Stimulated activated effector memory CD8-positive, alpha-beta T cell treated with anti-CD3 and anti-CD28 coated beads, Interleukin-12 subunit alpha, Interleukin-12 subunit beta, amount 100 ng/mL, for 72 hours (primary cell): ENCODE measurements at regions not wholly inside any gene's neighbourhood (a gene's known extent, or its start where the extent isn't known, plus 50 kb on each side); places are given as distances from the start of the nearest gene placed in this dataset.

Source experiments
- ATAC-seq: fragments of 150-1000 bp; cut with Tn5 transposase; 2 replicates; pipeline ENCODE4 v1.10.0; 2021
- DNase-seq, 2 donors: peaks; one replicate each; pipeline ENCODE4 v3.0.0; 2021 to 2022; ENCODE audit warnings: low spot score in 2 of 2
- H3K27ac Mint-ChIP-seq: one replicate; pipeline ENCODE4 v1.8.0; 2022; ENCODE audit warnings: mild to moderate bottlenecking, mixed read lengths
- H3K36me3 Mint-ChIP-seq: one replicate; pipeline ENCODE4 v1.8.0; 2022; ENCODE audit warnings: mild to moderate bottlenecking, mixed read lengths
- H3K4me1 Mint-ChIP-seq: one replicate; pipeline ENCODE4 v1.8.0; 2022; ENCODE audit warnings: mixed read lengths
- H3K4me3 Mint-ChIP-seq: one replicate; pipeline ENCODE4 v1.8.0; 2022; ENCODE audit warnings: mild to moderate bottlenecking, mixed read lengths
- H3K9me3 Mint-ChIP-seq: one replicate; pipeline ENCODE4 v1.8.0; 2022; ENCODE audit warnings: mixed read lengths

GRCh38 chr5:9954869-9955268 is 294.8 kb downstream of the ATPSCKMT start:
- DNase-seq, result no peak
- no peaks in the 10 kb centered on the region for H3K36me3 Mint-ChIP-seq
- H3K27ac Mint-ChIP-seq, result no peak overlapping the region
- H3K9me3 Mint-ChIP-seq, result peaks cover 15% of the 10 kb centered on the region
- H3K4me3 Mint-ChIP-seq, result no peak overlapping the region
- ATAC-seq, result no peak
- no peaks in the 10 kb centered on the region for H3K4me1 Mint-ChIP-seq

GRCh38 chr5:9953691-9954090 is 296.0 kb downstream of the ATPSCKMT start:
- H3K36me3 Mint-ChIP-seq, result no peaks in the 10 kb centered on the region
- H3K4me1 Mint-ChIP-seq, result no peaks in the 10 kb centered on the region
- no peak overlapping the region for H3K4me3 Mint-ChIP-seq
- ATAC-seq (no peak), DNase-seq (no peak)
- peaks cover 16% of the 10 kb centered on the region for H3K9me3 Mint-ChIP-seq
- H3K27ac Mint-ChIP-seq, result no peak overlapping the region

DNA sequence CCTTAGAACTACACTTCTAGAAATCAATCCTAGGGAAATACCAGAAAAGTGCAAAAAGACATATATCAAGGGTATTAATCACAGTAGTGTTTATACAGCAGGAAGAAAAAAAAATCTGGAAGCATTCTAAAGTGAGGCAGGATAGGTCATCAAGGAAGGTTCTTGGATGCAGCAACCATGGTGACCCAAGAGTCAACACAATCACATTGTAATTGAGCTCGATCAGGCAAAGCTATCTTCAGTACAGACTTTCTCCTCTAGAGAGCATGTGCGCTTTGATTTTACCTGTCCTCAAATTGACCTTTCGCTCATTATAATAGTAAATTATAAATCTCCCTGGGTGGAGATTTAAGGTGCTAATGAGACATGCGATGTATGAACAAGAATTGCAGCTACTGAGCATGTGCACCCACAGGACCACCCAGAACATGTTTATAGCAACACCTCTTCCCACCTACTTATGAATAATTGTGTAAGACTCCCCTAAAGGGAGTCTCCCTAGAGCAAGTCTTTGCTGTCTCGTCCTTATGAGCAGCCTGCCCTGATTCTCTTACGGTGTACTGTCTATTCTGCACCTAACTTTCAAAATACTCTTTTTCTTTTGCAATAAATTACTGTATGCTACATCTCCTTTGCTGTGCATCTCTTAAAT is 297.7 kb downstream of the ATPSCKMT start:
- no peak for DNase-seq
- Mint-ChIP-seq H3K36me3 (no peaks in the 10 kb centered on the region), H3K4me1 (no peaks in the 10 kb centered on the region), H3K9me3 (peaks cover 11% of the 10 kb centered on the region), H3K27ac (no peak overlapping the region), H3K4me3 (no peak overlapping the region)
- ATAC-seq, result no peak

- ATAC-seq (no peak), DNase-seq (no peak)
- H3K36me3 Mint-ChIP-seq, result no peaks in the 10 kb centered on the region
- H3K4me1 Mint-ChIP-seq, result no peaks in the 10 kb centered on the region
- H3K9me3 Mint-ChIP-seq, result peaks cover 9% of the 10 kb centered on the region
- no peak overlapping the region for H3K27ac Mint-ChIP-seq
- no peak overlapping the region for H3K4me3 Mint-ChIP-seq
Observed at GRCh38 chr5:9947944-9948343, 301.7 kb downstream of the ATPSCKMT start.

DNA sequence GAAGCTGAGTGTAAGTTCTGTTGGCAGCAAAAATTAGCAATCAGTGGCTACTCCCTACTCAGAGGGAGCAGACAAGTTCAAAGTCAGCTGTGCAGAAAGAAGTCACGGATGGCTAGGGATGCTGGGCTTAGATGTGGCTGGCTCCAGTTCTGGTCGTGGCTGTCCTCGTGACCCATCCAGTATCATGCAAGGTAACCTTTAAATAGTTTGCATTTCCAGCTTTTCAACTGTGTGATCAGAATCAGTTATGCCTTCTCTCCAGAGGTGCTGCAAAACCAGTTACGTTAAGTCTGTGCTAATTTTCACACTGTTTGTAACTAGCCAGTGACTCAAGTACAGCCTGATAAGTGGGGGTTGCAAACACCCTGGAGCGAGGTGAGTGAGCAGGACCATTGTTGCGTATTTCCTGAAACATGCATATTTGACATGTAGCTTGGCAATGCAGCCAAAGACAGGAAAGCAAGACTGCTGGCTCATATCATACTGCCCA is 302.4 kb downstream of the ATPSCKMT start:
- no peak overlapping the region for H3K4me3 Mint-ChIP-seq
- H3K4me1 Mint-ChIP-seq, result no peaks in the 10 kb centered on the region
- H3K36me3 Mint-ChIP-seq, result no peaks in the 10 kb centered on the region
- H3K9me3 Mint-ChIP-seq, result peaks cover 7% of the 10 kb centered on the region
- no peak overlapping the region for H3K27ac Mint-ChIP-seq
- DNase-seq (no peak), ATAC-seq (no peak)

- ATAC-seq, result no peak
- Mint-ChIP-seq H3K4me3 (no peak overlapping the region), H3K36me3 (no peaks in the 10 kb centered on the region), H3K27ac (no peak overlapping the region), H3K4me1 (no peaks in the 10 kb centered on the region), H3K9me3 (peaks cover 14% of the 10 kb centered on the region)
- no peak for DNase-seq
Observed at GRCh38 chr5:9932770-9933169, 302.6 kb upstream of the TAS2R1 start.

DNA sequence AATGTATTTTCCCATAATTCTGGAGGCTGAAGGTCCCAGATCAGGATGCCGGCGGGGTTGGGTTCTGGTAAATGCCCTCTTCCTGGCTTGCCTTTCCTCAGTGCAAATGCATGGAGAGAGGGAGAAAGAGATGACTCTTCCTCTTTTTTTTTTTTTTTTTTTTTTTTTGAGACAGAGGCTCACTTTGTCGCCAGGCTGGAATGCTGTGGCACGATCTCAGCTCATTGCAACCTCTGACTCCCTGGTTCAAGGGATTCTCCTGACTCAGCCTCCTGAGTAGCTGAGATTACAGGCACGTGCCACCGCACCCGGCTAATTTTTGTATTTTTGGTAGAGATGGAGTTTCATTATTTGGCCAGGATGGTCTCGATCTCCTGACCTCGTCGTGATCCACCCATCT is 300.0 kb upstream of the TAS2R1 start:
- ATAC-seq (no peak), DNase-seq (no peak)
- Mint-ChIP-seq H3K4me1 (no peaks in the 10 kb centered on the region), H3K27ac (no peak overlapping the region), H3K36me3 (no peaks in the 10 kb centered on the region), H3K4me3 (no peak overlapping the region), H3K9me3 (peaks cover 15% of the 10 kb centered on the region)

GRCh38 chr5:9928326-9928725 is 298.2 kb upstream of the TAS2R1 start:
- no peak for DNase-seq
- Mint-ChIP-seq H3K9me3 (peaks cover 20% of the 10 kb centered on the region), H3K27ac (no peak overlapping the region), H3K36me3 (no peaks in the 10 kb centered on the region), H3K4me3 (no peak overlapping the region), H3K4me1 (no peaks in the 10 kb centered on the region)
- no peak for ATAC-seq

DNA sequence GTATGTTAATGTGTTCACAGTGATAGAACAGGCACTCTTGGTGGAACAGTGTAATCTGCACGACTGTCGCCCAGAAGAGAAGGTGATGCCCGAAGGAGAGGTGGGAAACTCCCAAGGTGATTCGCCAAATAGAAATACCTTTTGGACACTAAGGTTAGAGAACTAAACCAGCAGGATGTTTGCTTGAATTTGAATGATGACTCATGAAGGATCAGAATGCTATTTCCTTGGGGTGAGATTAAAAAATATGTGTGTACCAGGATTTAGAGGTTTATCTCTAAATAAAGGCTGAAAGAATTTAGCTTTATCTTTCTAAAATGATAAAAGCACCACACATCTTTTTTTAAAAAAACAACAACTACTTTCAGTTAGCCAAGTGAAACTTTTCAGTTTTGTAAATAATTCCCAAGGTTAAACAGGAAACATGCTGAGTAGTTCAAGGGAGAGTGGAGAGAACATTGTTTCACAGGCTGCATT is 297.4 kb upstream of the TAS2R1 start:
- H3K27ac Mint-ChIP-seq, result no peak overlapping the region
- peaks cover 19% of the 10 kb centered on the region for H3K9me3 Mint-ChIP-seq
- H3K4me3 Mint-ChIP-seq, result no peak overlapping the region
- no peak for DNase-seq
- no peaks in the 10 kb centered on the region for H3K4me1 Mint-ChIP-seq
- no peak for ATAC-seq
- H3K36me3 Mint-ChIP-seq, result no peaks in the 10 kb centered on the region

GRCh38 chr5:9927106-9927505 is 297.0 kb upstream of the TAS2R1 start:
- Mint-ChIP-seq H3K4me1 (no peaks in the 10 kb centered on the region), H3K9me3 (peaks cover 19% of the 10 kb centered on the region), H3K36me3 (no peaks in the 10 kb centered on the region), H3K27ac (no peak overlapping the region), H3K4me3 (no peak overlapping the region)
- DNase-seq (no peak), ATAC-seq (no peak)

DNA sequence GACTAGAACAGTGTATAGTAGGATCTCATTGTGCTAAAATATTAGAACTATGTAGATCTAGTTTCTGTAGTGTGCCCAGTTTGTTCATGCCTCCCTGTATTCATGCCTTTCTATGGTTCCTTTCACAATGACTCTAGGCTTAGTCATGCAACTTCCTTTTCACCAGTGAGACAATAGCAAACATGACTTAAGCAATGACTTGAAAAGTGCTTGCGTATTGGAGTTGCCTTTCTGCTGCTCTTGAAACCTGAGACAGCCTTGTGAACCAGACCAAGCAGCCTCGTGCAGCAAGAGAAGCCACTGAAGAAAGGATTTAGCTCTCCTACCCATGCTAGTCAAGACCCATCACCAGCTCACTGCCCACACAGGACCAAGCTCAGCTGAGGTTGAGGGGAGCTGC is 294.5 kb upstream of the TAS2R1 start:
- Mint-ChIP-seq H3K4me1 (no peaks in the 10 kb centered on the region), H3K27ac (no peak overlapping the region), H3K9me3 (peaks cover 17% of the 10 kb centered on the region), H3K36me3 (no peaks in the 10 kb centered on the region), H3K4me3 (no peak overlapping the region)
- no peak for ATAC-seq
- DNase-seq, result no peak

- ATAC-seq (no peak), DNase-seq (no peak)
Observed at GRCh38 chr5:9922719-9923118, 292.6 kb upstream of the TAS2R1 start.

GRCh38 chr5:9920697-9921096 is 290.5 kb upstream of the TAS2R1 start:
- no peak for DNase-seq
- Mint-ChIP-seq H3K36me3 (no peaks in the 10 kb centered on the region), H3K27ac (no peak overlapping the region), H3K4me1 (no peaks in the 10 kb centered on the region), H3K4me3 (no peak overlapping the region), H3K9me3 (peaks cover 14% of the 10 kb centered on the region)
- no peak for ATAC-seq

More at GRCh38 chr5:9922719-9923118, 292.6 kb upstream of the TAS2R1 start:
- H3K9me3 Mint-ChIP-seq, result peaks cover 17% of the 10 kb centered on the region
- H3K36me3 Mint-ChIP-seq, result no peaks in the 10 kb centered on the region
- no peaks in the 10 kb centered on the region for H3K4me1 Mint-ChIP-seq
- H3K4me3 Mint-ChIP-seq, result no peak overlapping the region
- H3K27ac Mint-ChIP-seq, result no peak overlapping the region

DNA sequence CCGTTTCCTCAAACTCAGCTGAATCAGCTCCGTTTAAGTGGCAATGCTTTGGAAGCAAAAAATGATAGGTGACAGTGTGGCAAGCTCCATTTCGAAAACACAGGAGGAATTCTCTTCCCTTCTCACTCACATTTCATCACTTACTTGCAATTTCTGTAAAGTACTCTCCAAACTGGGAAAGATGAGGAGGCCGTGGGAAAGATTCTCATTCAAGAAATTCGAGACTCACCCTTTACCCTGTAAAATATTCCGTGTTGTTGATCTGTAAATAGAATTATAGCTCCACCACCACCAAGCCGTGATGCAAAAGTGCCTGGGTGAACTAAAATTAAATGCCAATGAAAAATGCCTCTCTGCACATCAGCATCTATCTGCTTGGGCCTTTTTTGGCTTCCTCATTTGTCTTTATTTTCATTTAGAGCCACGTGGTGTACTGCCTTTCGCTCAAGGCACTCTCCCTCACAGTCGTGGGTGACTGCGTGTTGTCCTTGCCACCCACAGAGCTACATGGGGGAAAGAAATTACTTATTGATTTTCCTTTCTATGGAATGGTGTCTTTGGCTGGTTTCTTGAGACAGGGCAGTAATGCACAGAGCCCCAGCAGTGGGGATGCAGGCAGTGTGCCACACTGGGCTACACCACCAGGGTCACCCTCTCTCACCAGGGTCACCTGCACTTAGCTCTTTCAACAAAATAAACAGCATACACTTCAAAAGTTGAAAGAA is 289.3 kb upstream of the TAS2R1 start:
- ATAC-seq, result no peak
- Mint-ChIP-seq H3K27ac (no peak overlapping the region), H3K4me3 (no peak overlapping the region), H3K4me1 (no peaks in the 10 kb centered on the region), H3K9me3 (peaks cover 9% of the 10 kb centered on the region), H3K36me3 (no peaks in the 10 kb centered on the region)
- DNase-seq, result no peak

DNA sequence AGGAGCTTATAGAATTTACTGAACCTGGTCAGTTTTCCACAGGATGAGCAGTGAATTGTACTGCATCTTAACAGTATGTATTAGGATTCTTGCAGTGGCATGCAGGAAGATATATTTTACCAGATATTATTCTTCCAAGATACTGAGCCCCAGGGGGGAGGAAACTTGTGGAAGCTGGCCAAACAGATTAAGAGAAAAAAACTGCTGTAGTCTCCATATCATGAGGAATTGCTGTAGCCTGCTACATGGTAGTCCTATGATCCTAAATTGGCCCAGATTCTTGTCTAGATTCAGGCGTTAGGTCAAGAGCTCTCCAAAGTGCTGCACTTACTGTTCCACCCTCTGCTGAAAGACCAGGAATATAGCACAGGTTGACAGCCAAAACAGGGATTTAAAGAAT is 275.5 kb upstream of the TAS2R1 start:
- no peaks in the 10 kb centered on the region for H3K36me3 Mint-ChIP-seq
- H3K4me1 Mint-ChIP-seq, result no peaks in the 10 kb centered on the region
- DNase-seq, result no peak
- no peak overlapping the region for H3K4me3 Mint-ChIP-seq
- no peak for ATAC-seq
- no peak overlapping the region for H3K27ac Mint-ChIP-seq
- H3K9me3 Mint-ChIP-seq, result peaks cover 16% of the 10 kb centered on the region

DNA sequence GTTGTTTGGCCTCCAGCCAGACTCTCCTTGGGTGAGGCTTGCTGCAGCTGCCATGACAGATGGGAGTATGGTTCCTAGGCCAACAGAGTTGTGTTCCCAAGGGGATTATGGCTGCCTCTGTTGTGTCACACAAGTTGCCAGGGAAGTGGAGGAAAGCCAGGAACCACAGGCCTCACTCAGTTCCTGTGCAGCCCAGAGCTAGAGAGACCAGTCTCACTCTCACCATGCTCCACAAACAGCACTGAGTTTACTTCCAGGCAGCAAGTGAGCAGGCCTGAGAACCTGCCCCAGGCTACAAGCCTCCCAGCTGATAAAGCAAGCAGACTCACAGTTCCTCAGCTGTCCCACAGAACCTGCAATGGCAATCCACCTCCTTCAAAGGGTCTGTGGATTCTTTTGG is 273.6 kb upstream of the TAS2R1 start:
- ATAC-seq (peak; percentile 24), DNase-seq (no peak)
- Mint-ChIP-seq H3K27ac (no peak overlapping the region), H3K36me3 (no peaks in the 10 kb centered on the region), H3K4me1 (no peaks in the 10 kb centered on the region), H3K4me3 (no peak overlapping the region), H3K9me3 (peaks cover 11% of the 10 kb centered on the region)
